Keratinocyte (primary cell): ENCODE measurements at regions not wholly inside any gene's neighbourhood (a gene's known extent, or its start where the extent isn't known, plus 50 kb on each side); places are given as distances from the start of the nearest gene placed in this dataset.

ENCODE experiments used
- DNase-seq: peaks from one replicate; pipeline ENCODE4 v3.0.0-alpha.2; 2011; ENCODE audit warnings: low read depth, missing footprints, low spot score
- FAIRE-seq: peaks from 2 replicates; lab custom pipeline; 2011; peaks lifted over from hg19 to GRCh38; lab: Jason Lieb, UNC
- H2AFZ ChIP-seq: 2 replicates; pipeline ENCODE4 v1.6.0; 2012; ENCODE audit warnings: low read length, control low read depth, inconsistent platforms; ENCODE audit not compliant: control insufficient read depth
- H3K27ac ChIP-seq: 2 replicates; pipeline ENCODE4 v1.5.1; 2011; ENCODE audit warnings: low read length; ENCODE audit not compliant: control insufficient read depth, insufficient read depth
- H3K27me3 ChIP-seq: 3 replicates; pipeline ENCODE4 v1.6.0; 2011; ENCODE audit warnings: low read length; ENCODE audit not compliant: control insufficient read depth, insufficient read depth; ENCODE audit errors: extremely low read depth
- H3K36me3 ChIP-seq, 2 experiments: 2 replicates in 1 of 2; 3 replicates in 1 of 2; pipeline ENCODE4 v1.5.1; 2011; ENCODE audit warnings: low read length in 2 of 2, mild to moderate bottlenecking in 1 of 2; ENCODE audit not compliant: control insufficient read depth in 2 of 2, insufficient read depth in 2 of 2; ENCODE audit errors: extremely low read depth in 1 of 2
- H3K4me1 ChIP-seq: 3 replicates; pipeline ENCODE4 v1.5.1; 2011; ENCODE audit warnings: low read length; ENCODE audit not compliant: control insufficient read depth, insufficient read depth; ENCODE audit errors: extremely low read depth
- H3K4me2 ChIP-seq: 3 replicates; pipeline ENCODE4 v1.6.0; 2011; ENCODE audit warnings: low read depth, low read length; ENCODE audit not compliant: control insufficient read depth, insufficient read depth; ENCODE audit errors: extremely low read depth
- H3K4me3 ChIP-seq, 3 experiments: fragments of 200-600 bp in 1 of 3; sonication (generic) in 1 of 3; 2 replicates in 2 of 3; 3 replicates in 1 of 3; pipeline ENCODE4 v1.5.1; 2011 to 2016; ENCODE audit warnings: low read length in 3 of 3, mild to moderate bottlenecking in 3 of 3, control low read depth in 2 of 3, inconsistent platforms in 1 of 3, low read depth in 1 of 3, mixed read lengths in 1 of 3, mixed run types in 1 of 3, moderate library complexity in 1 of 3; ENCODE audit not compliant: control insufficient read depth in 2 of 3, insufficient read depth in 2 of 3; ENCODE audit errors: extremely low read depth in 1 of 3
- H3K79me2 ChIP-seq: 2 replicates; pipeline ENCODE4 v1.6.0; 2012; ENCODE audit warnings: low read length; ENCODE audit not compliant: control insufficient read depth, insufficient read depth
- H3K9ac ChIP-seq: 3 replicates; pipeline ENCODE4 v1.6.0; 2011; ENCODE audit warnings: low read length; ENCODE audit not compliant: control insufficient read depth, insufficient read depth; ENCODE audit errors: extremely low read depth
- H3K9me1 ChIP-seq: 3 replicates; pipeline ENCODE4 v1.6.0; 2011; ENCODE audit warnings: low read length; ENCODE audit not compliant: control insufficient read depth, insufficient read depth; ENCODE audit errors: extremely low read depth
- H3K9me3 ChIP-seq: 2 replicates; pipeline ENCODE4 v1.5.1; 2012; ENCODE audit warnings: low read depth, low read length; ENCODE audit not compliant: control insufficient read depth
- H4K20me1 ChIP-seq: 3 replicates; pipeline ENCODE4 v1.6.0; 2011; ENCODE audit warnings: low read length; ENCODE audit not compliant: control insufficient read depth, insufficient read depth; ENCODE audit errors: extremely low read depth
- CTCF ChIP-seq, 3 experiments: IDR thresholded peaks in 1 of 3; conservative IDR thresholded peaks in 1 of 3; optimal IDR thresholded peaks in 1 of 3; 2 replicates in 2 of 3; 3 replicates in 1 of 3; pipeline versions ENCODE3 to v1.5.1; 2011; ENCODE audit warnings: low read length in 3 of 3, mild to moderate bottlenecking in 3 of 3, moderate library complexity in 2 of 3, control low read depth in 1 of 3, inconsistent platforms in 1 of 3; ENCODE audit not compliant: insufficient read depth in 2 of 3; ENCODE audit errors: extremely low read depth in 1 of 3
- EZH2 ChIP-seq: IDR thresholded peaks from one replicate; pipeline ENCODE4 v1.6.1; 2012; ENCODE audit warnings: inconsistent platforms, mild to moderate bottlenecking, low read length, moderate library complexity
- dilution Hi-C: fragments of 300-500 bp; cut with MboI; formaldehyde crosslinking; loops from one replicate; pipeline ENCODE4 v1.7.0; 2020; ENCODE audit warnings: low sequenced_read_pairs; ENCODE audit not compliant: extremely low pct_ligation_motif_present

- FAIRE-seq (no peak), DNase-seq (no peak)
- TF ChIP-seq EZH2 (no peak), CTCF (optimal IDR thresholded peaks at IDR 0.05 in 1 of 3, IDR thresholded peaks at IDR 0.05 in 1 of 3, conservative IDR thresholded peaks at IDR 0.05 in 1 of 3; ENCODE audit: extremely low read depth in 1 of 3, insufficient read depth in 2 of 3, low read length in 3 of 3) (no peak)
- no peak overlapping the region for H3K4me2 ChIP-seq
- H3K27ac ChIP-seq: no peak overlapping the region
- H3K9me1 ChIP-seq: no peaks in the 10 kb centered on the region
- no peak overlapping the region for H3K9ac ChIP-seq
- dilution Hi-C loops: no loop called here
- H3K4me3 ChIP-seq: no peak overlapping the region
- H3K27me3 ChIP-seq: no peaks in the 10 kb centered on the region
- no peaks in the 10 kb centered on the region for H4K20me1 ChIP-seq
- H3K36me3 ChIP-seq: no peaks in the 10 kb centered on the region
- no peaks in the 10 kb centered on the region for H3K4me1 ChIP-seq
- no peak overlapping the region for H2AFZ ChIP-seq
- H3K79me2 ChIP-seq: no peaks in the 10 kb centered on the region
- H3K9me3 ChIP-seq: no peaks in the 10 kb centered on the region
These were observed 571.5 kb upstream of the FBXO33 start for GRCh38 chr14:40003773-40004172.

GRCh38 chr14:39998854-39999253 lies 566.6 kb upstream of the FBXO33 start:
- dilution Hi-C loops: no loop called here
- Histone ChIP-seq H3K9me1 (no peaks in the 10 kb centered on the region), H3K36me3 (no peaks in the 10 kb centered on the region), H3K27ac (no peak overlapping the region), H3K79me2 (no peaks in the 10 kb centered on the region), H3K9me3 (no peaks in the 10 kb centered on the region), H3K4me1 (no peaks in the 10 kb centered on the region), H3K9ac (no peak overlapping the region), H4K20me1 (no peaks in the 10 kb centered on the region), H3K27me3 (no peaks in the 10 kb centered on the region), H3K4me2 (no peak overlapping the region), H3K4me3 (no peak overlapping the region), H2AFZ (no peak overlapping the region)
- no peak for DNase-seq
- FAIRE-seq: no peak
- TF ChIP-seq EZH2: no peak
- no peak for TF ChIP-seq CTCF (optimal IDR thresholded peaks at IDR 0.05 in 1 of 3, IDR thresholded peaks at IDR 0.05 in 1 of 3, conservative IDR thresholded peaks at IDR 0.05 in 1 of 3; ENCODE audit: extremely low read depth in 1 of 3, insufficient read depth in 2 of 3, low read length in 3 of 3)
